ENCODE measurements at regions not wholly inside any gene's neighbourhood (a gene's known extent, or its start where the extent isn't known, plus 50 kb on each side); places are given as distances from the start of the nearest gene placed in this dataset.

- TF ChIP-seq, protein P1, sequence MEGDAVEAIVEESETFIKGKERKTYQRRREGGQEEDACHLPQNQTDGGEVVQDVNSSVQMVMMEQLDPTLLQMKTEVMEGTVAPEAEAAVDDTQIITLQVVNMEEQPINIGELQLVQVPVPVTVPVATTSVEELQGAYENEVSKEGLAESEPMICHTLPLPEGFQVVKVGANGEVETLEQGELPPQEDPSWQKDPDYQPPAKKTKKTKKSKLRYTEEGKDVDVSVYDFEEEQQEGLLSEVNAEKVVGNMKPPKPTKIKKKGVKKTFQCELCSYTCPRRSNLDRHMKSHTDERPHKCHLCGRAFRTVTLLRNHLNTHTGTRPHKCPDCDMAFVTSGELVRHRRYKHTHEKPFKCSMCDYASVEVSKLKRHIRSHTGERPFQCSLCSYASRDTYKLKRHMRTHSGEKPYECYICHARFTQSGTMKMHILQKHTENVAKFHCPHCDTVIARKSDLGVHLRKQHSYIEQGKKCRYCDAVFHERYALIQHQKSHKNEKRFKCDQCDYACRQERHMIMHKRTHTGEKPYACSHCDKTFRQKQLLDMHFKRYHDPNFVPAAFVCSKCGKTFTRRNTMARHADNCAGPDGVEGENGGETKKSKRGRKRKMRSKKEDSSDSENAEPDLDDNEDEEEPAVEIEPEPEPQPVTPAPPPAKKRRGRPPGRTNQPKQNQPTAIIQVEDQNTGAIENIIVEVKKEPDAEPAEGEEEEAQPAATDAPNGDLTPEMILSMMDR (IDR thresholded peaks at IDR 0.05; ENCODE audit: low read depth, low read length), result no peak
- in situ Hi-C loops (cut with HindIII; ENCODE audit: low sequenced_read_pairs), result no loop called here
- H3K4me3 ChIP-seq (ENCODE audit: low read depth, low read length), result no peak overlapping the region
- no peak for DNase-seq (ENCODE audit: low read depth, low spot score)
These were observed 1134.3 kb downstream of the NCAM2 start for GRCh38 chr21:22132358-22133071.

DNA sequence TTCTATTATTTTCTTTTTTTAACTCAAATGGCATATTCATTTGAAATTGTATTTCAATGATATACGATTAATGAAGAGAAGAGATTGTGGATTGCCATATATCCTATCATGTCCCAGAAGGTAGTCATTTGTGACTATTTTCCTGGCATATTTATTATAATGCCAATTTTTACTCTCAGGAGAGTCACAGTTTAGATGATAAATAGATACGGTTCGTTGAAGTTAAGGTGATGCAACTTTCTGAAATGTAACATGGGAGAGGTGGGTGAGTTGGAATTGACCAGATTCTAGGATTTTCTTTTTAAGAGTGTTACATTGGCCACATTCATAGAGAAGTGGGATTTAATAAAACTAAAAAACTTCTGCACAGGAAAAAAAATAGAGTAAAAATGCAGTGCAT is 1138.5 kb downstream of the NCAM2 start:
- no peak for DNase-seq (ENCODE audit: low read depth, low spot score)
- H3K4me3 ChIP-seq (ENCODE audit: low read depth, low read length), result no peak overlapping the region
- TF ChIP-seq, protein P1 (IDR thresholded peaks at IDR 0.05; ENCODE audit: low read depth, low read length), result no peak
- in situ Hi-C loops (cut with HindIII; ENCODE audit: low sequenced_read_pairs), result no loop called here

DNA sequence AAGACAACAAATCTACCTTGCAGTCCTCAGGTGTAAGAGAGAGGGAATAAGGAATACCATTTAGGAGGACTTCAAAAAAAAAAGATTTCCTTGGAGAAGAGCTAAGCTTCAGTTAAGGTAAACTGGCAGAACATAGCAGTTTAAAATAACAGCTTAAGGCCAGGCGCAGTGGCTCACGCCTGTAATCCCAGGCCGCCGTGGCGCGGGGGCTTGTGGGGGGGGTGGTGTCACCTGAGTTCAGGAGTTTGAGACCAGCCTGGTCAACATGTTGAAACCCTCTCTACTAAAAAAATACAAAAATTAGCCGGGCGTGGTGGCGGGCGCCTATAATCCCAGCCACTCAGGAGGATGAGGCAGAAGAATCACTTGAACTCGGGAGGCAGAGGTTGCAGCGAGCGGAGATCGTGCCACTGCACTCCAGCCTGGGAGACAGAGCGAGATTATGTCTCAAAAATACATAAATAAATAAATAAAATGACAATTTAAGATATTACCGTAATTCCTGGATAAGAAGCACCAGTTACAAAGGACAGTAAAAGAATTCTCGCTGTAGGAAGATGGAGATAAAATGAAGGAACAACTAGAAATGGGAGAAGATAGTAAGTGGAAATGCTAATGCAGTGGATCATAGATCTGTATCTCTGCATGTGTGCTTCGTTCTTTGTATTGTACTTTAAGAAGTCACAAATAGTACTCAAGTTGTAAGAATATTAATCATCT is 1140.2 kb downstream of the NCAM2 start:
- TF ChIP-seq, protein P1 (IDR thresholded peaks at IDR 0.05; ENCODE audit: low read depth, low read length), result no peak
- DNase-seq (ENCODE audit: low read depth, low spot score), result no peak
- no peak overlapping the region for H3K4me3 ChIP-seq (ENCODE audit: low read depth, low read length)
- in situ Hi-C loops (cut with HindIII; ENCODE audit: low sequenced_read_pairs), result no loop called here

DNA sequence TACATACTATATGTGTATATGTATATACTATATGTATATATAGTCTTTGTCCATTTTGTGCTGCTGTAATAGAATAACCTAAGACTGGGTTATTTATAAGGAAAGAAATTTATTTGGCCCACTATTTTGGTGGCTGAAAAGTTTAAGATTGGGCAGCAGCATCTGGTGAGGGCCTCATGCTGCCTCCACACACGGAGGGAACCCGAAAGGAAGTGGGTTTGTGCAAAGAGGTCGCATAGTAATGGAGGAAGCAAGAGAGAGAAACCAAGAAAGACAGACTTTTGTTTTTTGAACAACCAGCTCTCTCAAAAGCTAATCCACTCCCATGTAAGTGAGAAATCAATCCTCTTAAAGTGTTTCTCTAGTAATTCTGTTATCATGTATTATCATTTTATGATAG is 1147.3 kb downstream of the NCAM2 start:
- DNase-seq (ENCODE audit: low read depth, low spot score), result no peak
- in situ Hi-C loops (cut with HindIII; ENCODE audit: low sequenced_read_pairs), result no loop called here
- TF ChIP-seq, protein P1 (IDR thresholded peaks at IDR 0.05; ENCODE audit: low read depth, low read length), result no peak
- H3K4me3 ChIP-seq (ENCODE audit: low read depth, low read length), result no peak overlapping the region

DNA sequence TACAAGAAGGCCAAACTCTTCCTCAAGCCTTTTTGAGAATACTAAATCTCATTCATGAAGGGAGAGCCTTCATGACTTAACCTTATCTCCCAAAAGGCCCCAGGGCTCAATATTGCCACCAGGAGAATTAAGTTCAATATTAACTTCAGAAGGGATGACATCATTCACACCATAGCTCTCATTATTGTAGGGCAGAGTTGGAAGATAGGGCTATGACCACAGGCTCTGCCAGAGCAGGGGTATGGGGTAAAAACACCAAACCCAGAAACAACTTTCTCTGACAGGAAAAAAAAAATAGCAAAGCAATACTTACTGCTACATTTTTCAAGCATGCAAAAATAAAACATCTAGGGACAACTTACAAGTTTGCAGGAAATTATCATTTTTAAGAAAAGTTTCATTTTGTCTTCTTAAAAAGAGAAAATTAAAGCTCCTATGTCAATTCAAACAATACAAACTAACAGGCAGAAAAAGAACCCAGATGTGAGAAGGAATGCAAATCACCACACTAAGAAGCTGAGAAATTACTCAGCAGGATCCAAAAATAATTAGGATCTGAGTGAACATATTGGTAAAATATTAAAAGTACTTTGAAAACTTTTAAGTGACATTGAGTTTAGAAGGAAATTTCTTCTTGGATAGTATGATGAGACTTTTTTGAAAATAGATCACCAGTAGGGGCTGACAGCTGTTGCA is 1156.5 kb downstream of the NCAM2 start:
- in situ Hi-C loops (cut with HindIII; ENCODE audit: low sequenced_read_pairs), result no loop called here
- TF ChIP-seq, protein P1 (IDR thresholded peaks at IDR 0.05; ENCODE audit: low read depth, low read length), result no peak
- no peak for DNase-seq (ENCODE audit: low read depth, low spot score)
- no peak overlapping the region for H3K4me3 ChIP-seq (ENCODE audit: low read depth, low read length)

GRCh38 chr21:22164912-22165311 is 1166.7 kb downstream of the NCAM2 start:
- H3K4me3 ChIP-seq (ENCODE audit: low read depth, low read length), result no peak overlapping the region
- TF ChIP-seq, protein P1 (IDR thresholded peaks at IDR 0.05; ENCODE audit: low read depth, low read length), result no peak
- no peak for DNase-seq (ENCODE audit: low read depth, low spot score)
- in situ Hi-C loops (cut with HindIII; ENCODE audit: low sequenced_read_pairs), result no loop called here
